HG02610 (cell line): ENCODE measurements at regions not wholly inside any gene's neighbourhood (a gene's known extent, or its start where the extent isn't known, plus 50 kb on each side); places are given as distances from the start of the nearest gene placed in this dataset.
A peak's percentile ranks its signal among the peaks of the same experiment; 100 is the strongest.
"Not testable (repeated sequence)": the region's sequence is repeated elsewhere in the genome, so short reads cannot be mapped to it uniquely, and the experiment has no call there.

Experiments
- ATAC-seq: cut with Tn5 transposase; IDR thresholded peaks from one replicate; pipeline ENCODE4 v1.9.1; 2021; ENCODE audit warnings: mild to moderate bottlenecking, moderate library complexity; ENCODE audit not compliant: unreplicated experiment

- no peak for ATAC-seq
These were observed 95.8 kb upstream of the ABCB5 start for GRCh38 chr7:20519645-20520044.

- ATAC-seq, result no peak
These were observed 94.9 kb upstream of the ABCB5 start for GRCh38 chr7:20520530-20520929.

DNA sequence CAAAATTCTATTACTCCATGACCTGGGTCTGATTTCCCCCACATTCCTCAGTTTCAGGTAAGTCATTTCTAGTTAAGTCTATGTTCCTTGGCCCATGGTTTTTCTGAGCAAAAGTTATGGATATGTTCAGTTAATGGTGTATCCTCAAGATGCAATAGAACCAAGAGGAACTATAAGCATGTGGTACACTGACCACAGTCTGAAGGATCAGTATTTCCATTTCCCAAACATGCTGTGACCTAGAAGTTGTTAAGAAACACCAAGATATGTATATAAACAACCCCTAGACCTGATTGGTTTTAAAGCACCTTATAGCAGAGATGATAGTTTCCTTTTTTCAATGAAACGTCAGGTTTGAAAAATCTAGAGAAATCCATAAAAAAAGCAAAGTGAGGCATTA is 94.2 kb upstream of the ABCB5 start:
- ATAC-seq, result no peak

GRCh38 chr7:20529260-20529659 is 86.2 kb upstream of the ABCB5 start:
- no peak for ATAC-seq

GRCh38 chr7:20532890-20533289 is 82.6 kb upstream of the ABCB5 start:
- no peak for ATAC-seq

- ATAC-seq, result no peak
These were observed 80.9 kb upstream of the ABCB5 start for GRCh38 chr7:20534543-20534942.

DNA sequence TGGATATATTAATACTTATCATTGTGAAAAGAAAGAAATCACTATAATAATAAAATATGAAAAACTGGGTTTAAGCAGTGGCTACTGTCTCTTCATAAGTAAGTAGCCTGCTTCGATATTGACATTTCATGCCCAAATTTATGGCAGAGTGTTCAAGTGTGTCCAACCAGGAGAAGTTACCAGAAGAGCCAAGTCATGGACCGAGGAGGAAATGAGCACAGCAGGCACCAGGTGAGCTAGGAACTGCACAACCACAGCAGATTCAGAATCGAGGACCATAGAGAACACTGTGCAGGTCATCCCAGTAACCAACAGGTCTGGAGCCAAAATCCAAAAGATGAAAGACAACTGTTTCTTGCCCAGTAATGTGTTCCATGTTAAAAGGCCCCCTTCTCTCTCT is 79.9 kb upstream of the ABCB5 start:
- ATAC-seq, result no peak

DNA sequence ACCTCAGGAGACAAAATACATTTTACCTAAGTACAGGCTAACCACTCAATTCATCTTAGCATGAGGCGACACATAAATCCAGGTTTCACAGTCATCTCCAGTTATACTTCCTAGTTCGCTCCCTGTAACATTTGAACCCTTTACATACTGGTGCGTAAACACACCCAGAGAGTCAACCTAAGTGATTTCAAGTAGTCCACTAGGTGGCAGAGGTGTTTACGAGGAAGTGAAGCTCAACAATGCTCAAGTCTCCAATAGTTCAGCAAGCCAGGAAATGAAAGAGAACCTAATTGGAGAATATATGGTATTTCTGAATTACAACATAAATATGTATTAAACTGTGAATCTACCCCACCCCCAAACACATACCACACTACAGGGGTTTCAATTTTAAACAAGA is 76.3 kb upstream of the ABCB5 start:
- no peak for ATAC-seq

GRCh38 chr7:20541608-20542349 is 73.7 kb upstream of the ABCB5 start:
- peak; percentile 97 for ATAC-seq

DNA sequence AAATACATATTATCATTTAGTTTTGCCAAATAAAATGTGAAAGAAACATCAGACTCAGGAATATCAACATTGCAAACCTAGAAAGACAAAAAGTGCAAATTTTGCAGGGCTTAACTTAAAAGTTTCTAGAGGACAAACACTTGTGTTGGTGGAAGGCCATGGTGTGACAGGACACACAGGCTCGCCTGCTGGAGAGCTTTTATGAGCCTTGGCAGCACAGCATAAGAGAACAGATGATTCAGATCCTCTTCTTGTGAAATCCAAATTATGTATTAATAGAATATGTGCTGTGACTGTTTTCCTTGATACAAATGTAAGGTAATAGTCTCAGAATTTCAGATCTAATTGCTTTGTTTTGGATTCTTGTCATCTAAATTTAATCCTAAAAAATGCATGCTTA is 72.9 kb upstream of the ABCB5 start:
- no peak for ATAC-seq

- no peak for ATAC-seq
These were observed 72.0 kb upstream of the ABCB5 start for GRCh38 chr7:20543500-20543899.

DNA sequence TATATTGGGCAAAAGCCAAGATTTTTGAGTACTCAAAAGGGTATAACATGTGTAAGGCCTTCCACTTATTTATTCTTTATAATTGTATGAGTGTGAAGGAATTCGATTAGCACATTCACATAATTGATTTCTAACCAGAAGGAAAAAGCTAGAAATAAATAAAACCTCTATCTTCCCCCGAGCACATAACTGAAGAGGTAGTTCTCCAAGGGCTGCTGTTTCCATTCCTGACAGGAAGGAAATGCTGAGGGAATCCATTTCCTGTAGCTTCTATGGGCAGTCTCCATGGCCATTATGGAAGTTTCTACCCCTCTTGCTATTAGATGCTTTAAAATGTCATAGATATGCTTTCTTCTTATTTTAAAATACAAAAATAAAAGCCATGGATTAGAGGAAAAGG is 70.5 kb upstream of the ABCB5 start:
- no peak for ATAC-seq

- ATAC-seq, result not testable (repeated sequence)
These were observed 68.5 kb upstream of the ABCB5 start for GRCh38 chr7:20546958-20547357.

GRCh38 chr7:20554072-20554471 is 61.4 kb upstream of the ABCB5 start:
- ATAC-seq, result no peak

- ATAC-seq, result no peak
These were observed 59.4 kb upstream of the ABCB5 start for GRCh38 chr7:20556091-20556490.

DNA sequence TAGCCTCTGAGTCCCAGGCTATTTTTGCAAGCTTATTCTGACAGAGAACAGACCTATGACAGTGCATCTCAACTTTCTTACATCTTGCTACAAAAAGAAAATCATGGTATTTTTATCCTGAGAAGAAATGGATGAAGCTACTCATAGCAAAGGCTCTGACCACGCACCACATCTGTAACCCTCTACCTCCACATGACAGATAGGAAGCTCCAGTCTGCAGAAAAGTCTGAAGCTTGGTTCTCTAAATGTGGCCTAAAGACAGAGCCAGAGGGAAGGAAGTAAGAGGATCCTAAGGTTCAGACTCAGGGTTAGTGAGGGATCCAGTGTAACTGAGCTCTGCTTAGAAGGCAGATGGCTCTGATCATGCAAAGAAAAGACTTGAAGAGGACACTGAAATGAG is 58.4 kb upstream of the ABCB5 start:
- no peak for ATAC-seq

GRCh38 chr7:20558963-20559716 is 56.3 kb upstream of the ABCB5 start:
- ATAC-seq, result no peak

DNA sequence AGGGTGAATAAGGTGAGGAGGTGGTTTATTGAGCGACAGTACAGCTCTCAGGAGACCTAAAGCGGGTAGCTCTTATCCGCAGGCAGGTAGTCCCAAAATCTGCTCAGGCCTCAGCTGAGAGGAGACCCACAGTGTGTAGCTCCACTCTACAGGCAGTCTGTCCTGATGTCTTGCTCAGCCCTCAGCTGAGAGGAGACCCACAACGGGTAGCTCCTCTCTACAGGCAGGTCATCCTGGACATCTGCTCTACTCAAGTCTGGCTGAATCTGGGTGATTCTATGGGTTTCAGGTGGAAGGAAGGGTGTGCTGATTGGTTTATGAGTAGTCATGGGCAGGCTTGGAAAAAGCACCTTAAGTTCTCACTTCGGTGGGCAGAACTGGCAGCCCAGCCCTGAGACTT is 55.6 kb upstream of the ABCB5 start:
- no peak for ATAC-seq

GRCh38 chr7:20560325-20561180 is 54.9 kb upstream of the ABCB5 start:
- ATAC-seq, result no peak

DNA sequence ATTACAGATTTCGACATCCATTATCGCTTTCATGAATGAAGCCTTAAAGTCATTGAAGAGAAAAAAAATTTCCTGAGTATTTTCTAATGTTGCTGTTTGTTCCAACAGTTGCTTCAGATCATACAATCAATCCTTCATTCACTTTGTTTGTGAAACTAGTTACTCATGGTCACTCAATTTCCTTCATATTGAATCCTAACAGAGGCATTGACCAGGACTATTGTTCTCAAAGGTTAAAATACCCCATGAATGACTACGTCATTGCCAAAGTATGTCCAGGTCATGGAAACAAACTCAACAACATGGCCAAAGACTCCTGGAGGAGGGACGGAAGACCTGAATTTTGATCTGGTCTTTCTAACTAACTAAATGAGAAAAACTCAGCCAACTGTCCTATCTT is 54.0 kb upstream of the ABCB5 start:
- no peak for ATAC-seq

DNA sequence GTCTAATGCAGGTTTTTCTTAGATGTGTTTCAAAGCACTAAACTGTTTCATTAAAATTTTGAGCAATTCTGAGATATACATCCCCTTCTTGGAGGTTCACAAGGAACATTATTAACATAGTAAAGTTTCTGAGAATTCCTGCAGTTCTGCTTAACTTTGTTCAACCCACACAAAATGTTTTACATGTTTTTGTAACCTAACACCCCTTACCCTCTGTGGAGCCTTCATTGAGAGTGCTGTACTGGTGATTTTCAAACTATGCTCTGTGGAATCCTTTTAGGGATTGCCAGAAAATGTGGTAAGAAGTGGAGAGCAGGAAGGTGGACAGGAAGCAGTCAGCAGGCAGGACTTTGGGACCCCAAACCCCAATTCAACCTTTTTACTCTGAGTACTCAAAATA is 53.6 kb upstream of the ABCB5 start:
- no peak for ATAC-seq

GRCh38 chr7:20562461-20562860 is 53.0 kb upstream of the ABCB5 start:
- ATAC-seq, result no peak
